Chondrocyte (in vitro differentiated cells): ENCODE measurements at regions not wholly inside any gene's neighbourhood (a gene's known extent, or its start where the extent isn't known, plus 50 kb on each side); places are given as distances from the start of the nearest gene placed in this dataset.
A peak's percentile ranks its signal among the peaks of the same experiment; 100 is the strongest.

Source experiments
- DNase-seq: peaks from one replicate; pipeline ENCODE4 v3.0.0; 2021; ENCODE audit warnings: mixed read lengths, low spot score
- H3K27ac Mint-ChIP-seq: one replicate; pipeline ENCODE4 v1.8.0; 2021; ENCODE audit warnings: mild to moderate bottlenecking, moderate library complexity, mixed read lengths; ENCODE audit not compliant: unreplicated experiment
- H3K27me3 Mint-ChIP-seq: 2 replicates; pipeline ENCODE4 v1.8.0; 2021; ENCODE audit warnings: low read depth, mixed read lengths
- H3K36me3 Mint-ChIP-seq: 2 replicates; pipeline ENCODE4 v1.8.0; 2021; ENCODE audit warnings: low read depth, mixed read lengths
- H3K4me1 Mint-ChIP-seq: 2 replicates; pipeline ENCODE4 v1.8.0; 2021; ENCODE audit warnings: low read depth, mild to moderate bottlenecking, mixed read lengths
- H3K4me3 Mint-ChIP-seq: one replicate; pipeline ENCODE4 v1.8.0; 2021; ENCODE audit warnings: mild to moderate bottlenecking, moderate library complexity, mixed read lengths; ENCODE audit not compliant: unreplicated experiment
- H3K9me3 Mint-ChIP-seq: 2 replicates; pipeline ENCODE4 v1.8.0; 2021; ENCODE audit warnings: low read depth, mixed read lengths
- CTCF ChIP-seq: fragments of 200-600 bp; sonication (generic); IDR thresholded peaks from 2 replicates; pipeline ENCODE4 v1.5.0; 2021; ENCODE audit warnings: antibody characterized with exemption, mild to moderate bottlenecking, moderate library complexity

DNA sequence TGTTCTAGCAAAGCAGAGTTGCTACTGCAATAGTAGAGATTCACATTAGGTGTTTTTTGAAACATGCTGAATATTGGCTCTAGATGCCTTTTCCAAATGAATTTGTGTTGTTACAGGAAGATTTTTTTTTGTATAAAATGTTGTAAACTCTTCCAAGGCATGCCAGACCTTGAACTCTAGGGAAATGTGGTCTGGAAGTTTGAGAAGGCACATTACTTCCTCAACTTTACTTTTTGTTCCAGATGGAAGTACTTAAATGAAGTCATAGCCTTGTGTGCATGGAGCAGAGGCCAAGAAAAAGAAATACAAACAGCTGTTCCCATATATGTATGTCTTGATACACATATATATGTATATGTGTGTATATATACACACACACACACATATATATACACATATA is 585.7 kb upstream of the MARCKS start:
- no peak for DNase-seq
- no peak overlapping the region for H3K27ac Mint-ChIP-seq
- no peak for TF ChIP-seq CTCF
- no peaks in the 10 kb centered on the region for H3K27me3 Mint-ChIP-seq
- H3K9me3 Mint-ChIP-seq: peaks cover 52% of the 10 kb centered on the region
- peaks cover 5% of the 10 kb centered on the region for H3K4me1 Mint-ChIP-seq
- peaks cover 22% of the 10 kb centered on the region for H3K36me3 Mint-ChIP-seq
- H3K4me3 Mint-ChIP-seq: no peak overlapping the region

DNA sequence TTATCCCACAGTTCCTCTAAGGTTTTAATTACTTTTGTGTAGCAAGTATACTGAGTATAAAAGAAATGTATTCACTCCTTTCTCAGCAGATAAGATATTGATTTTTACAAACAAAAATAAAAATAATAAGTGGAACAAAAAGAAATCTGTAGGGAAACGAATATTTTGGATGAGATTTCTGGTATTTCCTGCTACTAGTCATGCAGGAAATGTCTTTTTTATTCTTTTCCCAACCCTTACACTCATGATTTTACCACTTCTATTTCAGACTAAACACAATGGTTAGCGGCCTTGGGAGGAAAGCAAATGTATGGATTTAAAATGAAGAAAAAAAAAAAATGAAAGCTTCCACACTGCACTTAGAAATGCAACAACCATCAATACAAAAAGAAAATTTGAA is 580.5 kb upstream of the MARCKS start:
- H3K27me3 Mint-ChIP-seq: no peaks in the 10 kb centered on the region
- H3K4me3 Mint-ChIP-seq: no peak overlapping the region
- peak overlapping the region; percentile 33 for H3K27ac Mint-ChIP-seq
- no peak for DNase-seq
- no peaks in the 10 kb centered on the region for H3K36me3 Mint-ChIP-seq
- peaks cover 11% of the 10 kb centered on the region for H3K9me3 Mint-ChIP-seq
- peaks cover 37% of the 10 kb centered on the region for H3K4me1 Mint-ChIP-seq
- no peak for TF ChIP-seq CTCF

DNA sequence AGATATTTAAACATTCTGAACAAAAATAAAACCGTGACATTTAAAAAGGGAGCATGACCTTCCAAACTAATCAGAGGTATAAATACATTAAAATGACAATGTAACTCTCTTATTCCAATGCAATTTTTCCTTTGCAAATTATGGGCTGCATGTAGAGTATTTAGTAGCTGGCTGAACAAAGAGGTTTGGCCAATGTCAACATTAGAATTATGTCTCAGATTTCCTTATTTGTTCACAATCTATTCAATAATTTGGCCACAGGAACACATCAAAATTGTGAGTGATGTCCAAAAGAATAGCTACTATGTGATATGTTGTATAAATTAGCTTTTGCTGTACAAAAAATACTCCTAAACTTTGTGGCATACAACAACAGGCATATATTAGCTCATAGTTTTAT is 580.0 kb upstream of the MARCKS start:
- Mint-ChIP-seq H3K4me1 (peaks cover 41% of the 10 kb centered on the region), H3K36me3 (no peaks in the 10 kb centered on the region), H3K27me3 (no peaks in the 10 kb centered on the region), H3K4me3 (no peak overlapping the region), H3K9me3 (peaks cover 11% of the 10 kb centered on the region), H3K27ac (no peak overlapping the region)
- no peak for TF ChIP-seq CTCF
- no peak for DNase-seq

GRCh38 chr6:113281014-113281413 is 576.1 kb upstream of the MARCKS start:
- peak overlapping the region; percentile 64 for H3K27ac Mint-ChIP-seq
- H3K9me3 Mint-ChIP-seq: peaks cover 17% of the 10 kb centered on the region
- H3K4me1 Mint-ChIP-seq: peaks cover 41% of the 10 kb centered on the region
- no peak for DNase-seq
- no peak for TF ChIP-seq CTCF
- no peak overlapping the region for H3K4me3 Mint-ChIP-seq
- H3K27me3 Mint-ChIP-seq: no peaks in the 10 kb centered on the region
- peaks cover 5% of the 10 kb centered on the region for H3K36me3 Mint-ChIP-seq

DNA sequence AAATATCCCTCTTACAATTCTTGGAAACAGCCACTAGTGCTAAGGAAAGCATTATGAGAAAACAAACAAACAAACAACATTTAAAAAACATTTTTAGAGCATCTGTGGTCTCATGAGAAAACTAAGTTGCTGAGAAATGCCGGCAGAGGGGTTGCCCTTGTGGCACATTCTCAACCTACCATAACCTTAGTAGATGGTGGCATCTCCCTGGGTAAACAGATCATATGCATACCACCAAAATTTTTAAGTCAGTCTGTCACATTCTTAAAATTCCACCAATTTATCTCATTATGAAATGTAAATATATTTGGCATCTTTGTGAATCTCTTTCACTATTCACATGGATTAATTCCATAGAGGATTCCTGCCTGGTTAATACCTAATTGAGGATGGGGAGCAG is 575.7 kb upstream of the MARCKS start:
- Mint-ChIP-seq H3K36me3 (peaks cover 8% of the 10 kb centered on the region), H3K9me3 (peaks cover 21% of the 10 kb centered on the region), H3K27me3 (no peaks in the 10 kb centered on the region), H3K4me1 (peaks cover 39% of the 10 kb centered on the region), H3K4me3 (no peak overlapping the region), H3K27ac (peak overlapping the region; percentile 64)
- TF ChIP-seq CTCF: peak; percentile 28
- no peak for DNase-seq
